ENCODE measurements at regions not wholly inside any gene's neighbourhood (a gene's known extent, or its start where the extent isn't known, plus 50 kb on each side); places are given as distances from the start of the nearest gene placed in this dataset.

- TF ChIP-seq EGR1 (IDR thresholded peaks at IDR 0.05; ENCODE audit: low read depth in 2 of 2) (no peak), CTCF (IDR thresholded peaks at IDR 0.05; ENCODE audit: low read depth, low read length, missing input control) (no peak), ATF3 (IDR thresholded peaks at IDR 0.05) (no peak), YY1 (IDR thresholded peaks at IDR 0.05) (no peak), TAF1 (conservative IDR thresholded peaks at IDR 0.05) (no peak), JUND (IDR thresholded peaks at IDR 0.05) (no peak), REST (IDR thresholded peaks at IDR 0.05) (no peak), GABPA (IDR thresholded peaks at IDR 0.05 in 1 of 2, conservative IDR thresholded peaks at IDR 0.05 in 1 of 2) (no peak)
Measured at GRCh38 chr4:130738233-130738632, 1642.3 kb downstream of the C4orf33 start.
